Activated gamma-delta T cell treated with anti-CD3 and anti-CD28 coated beads, Interleukin-2, amount 50 U/mL, for 16 hours (primary cell): ENCODE measurements at regions not wholly inside any gene's neighbourhood (a gene's known extent, or its start where the extent isn't known, plus 50 kb on each side); places are given as distances from the start of the nearest gene placed in this dataset.

Source experiments
- DNase-seq: peaks from one replicate; pipeline ENCODE4 v3.0.0-alpha.2; 2020; ENCODE audit warnings: low read depth

- no peak for DNase-seq
Measured at GRCh38 chr14:32022938-32023466, 54.1 kb upstream of the ARHGAP5 start.

GRCh38 chr14:32023540-32023939, 53.6 kb upstream of the ARHGAP5 start:
- no peak for DNase-seq

GRCh38 chr14:32027255-32027939, 49.7 kb upstream of the ARHGAP5 start:
- DNase-seq, result no peak
